ENCODE measurements at regions not wholly inside any gene's neighbourhood (a gene's known extent, or its start where the extent isn't known, plus 50 kb on each side); places are given as distances from the start of the nearest gene placed in this dataset.

GRCh38 chr12:13452955-13453570 is 256.5 kb downstream of the EMP1 start:
- Histone ChIP-seq H3K27ac (no peak overlapping the region), H3K27me3 (no peaks in the 10 kb centered on the region), H3K4me1 (no peaks in the 10 kb centered on the region), H3K9me3 (no peaks in the 10 kb centered on the region), H3K36me3 (no peaks in the 10 kb centered on the region), H3K4me3 (no peak overlapping the region)
- TF ChIP-seq EP300 (IDR thresholded peaks at IDR 0.05): no peak
- TF ChIP-seq POLR2A (IDR thresholded peaks at IDR 0.05): no peak
- no peak for TF ChIP-seq POLR2AphosphoS5 (IDR thresholded peaks at IDR 0.05)
- TF ChIP-seq, protein P1, sequence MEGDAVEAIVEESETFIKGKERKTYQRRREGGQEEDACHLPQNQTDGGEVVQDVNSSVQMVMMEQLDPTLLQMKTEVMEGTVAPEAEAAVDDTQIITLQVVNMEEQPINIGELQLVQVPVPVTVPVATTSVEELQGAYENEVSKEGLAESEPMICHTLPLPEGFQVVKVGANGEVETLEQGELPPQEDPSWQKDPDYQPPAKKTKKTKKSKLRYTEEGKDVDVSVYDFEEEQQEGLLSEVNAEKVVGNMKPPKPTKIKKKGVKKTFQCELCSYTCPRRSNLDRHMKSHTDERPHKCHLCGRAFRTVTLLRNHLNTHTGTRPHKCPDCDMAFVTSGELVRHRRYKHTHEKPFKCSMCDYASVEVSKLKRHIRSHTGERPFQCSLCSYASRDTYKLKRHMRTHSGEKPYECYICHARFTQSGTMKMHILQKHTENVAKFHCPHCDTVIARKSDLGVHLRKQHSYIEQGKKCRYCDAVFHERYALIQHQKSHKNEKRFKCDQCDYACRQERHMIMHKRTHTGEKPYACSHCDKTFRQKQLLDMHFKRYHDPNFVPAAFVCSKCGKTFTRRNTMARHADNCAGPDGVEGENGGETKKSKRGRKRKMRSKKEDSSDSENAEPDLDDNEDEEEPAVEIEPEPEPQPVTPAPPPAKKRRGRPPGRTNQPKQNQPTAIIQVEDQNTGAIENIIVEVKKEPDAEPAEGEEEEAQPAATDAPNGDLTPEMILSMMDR (IDR thresholded peaks at IDR 0.05): no peak
- 77% methylated on average over 4 of the region's 4 CpGs for WGBS
- DNase-seq (ENCODE audit: low spot score in 2 of 2): no peak

GRCh38 chr12:13451776-13452175 is 255.2 kb downstream of the EMP1 start:
- TF ChIP-seq, protein P1 (IDR thresholded peaks at IDR 0.05): no peak
- TF ChIP-seq POLR2AphosphoS5 (IDR thresholded peaks at IDR 0.05) (no peak), POLR2A (IDR thresholded peaks at IDR 0.05) (no peak), EP300 (IDR thresholded peaks at IDR 0.05) (no peak)
- WGBS: 73% methylated on average over 2 of the region's 2 CpGs

DNA sequence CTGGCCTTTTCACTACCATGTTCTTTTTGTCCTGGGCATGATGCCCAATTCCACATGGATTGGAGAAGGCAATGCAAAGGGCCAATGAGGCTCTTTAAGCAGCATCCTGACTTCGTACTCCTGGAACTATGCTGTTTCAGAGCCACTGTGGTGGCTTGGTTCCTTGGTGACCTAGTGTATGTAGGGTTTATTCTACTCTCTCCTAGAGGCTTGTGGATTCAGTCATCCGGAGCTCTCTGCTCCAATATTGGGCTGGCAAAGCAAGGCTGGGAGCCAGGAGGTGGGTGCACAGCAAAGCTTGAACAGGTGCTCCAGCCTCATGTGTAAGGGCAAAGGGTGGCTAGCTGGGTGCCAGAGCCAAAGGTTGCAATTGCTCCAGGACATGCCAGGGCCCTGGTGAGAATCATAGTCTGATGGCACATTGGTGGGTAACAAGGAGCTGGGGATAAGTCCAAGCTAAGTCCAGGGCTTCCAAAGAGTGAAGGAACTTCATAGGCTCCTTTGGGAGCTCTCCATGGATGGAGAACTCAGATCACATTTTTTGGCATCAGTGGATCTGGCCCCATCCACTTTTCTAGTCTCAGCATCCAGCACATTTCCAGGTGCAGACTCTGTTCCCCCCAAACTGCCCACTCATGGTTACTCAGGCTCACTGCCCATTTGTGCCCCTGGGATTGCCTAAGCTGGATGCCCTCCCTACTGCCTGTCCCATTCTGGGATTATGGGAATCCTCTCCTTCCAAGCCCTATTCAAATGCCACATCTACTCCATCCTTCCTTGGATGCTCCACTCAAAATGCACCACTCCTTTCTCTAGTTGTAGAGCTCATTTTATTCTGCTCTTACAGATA is 253.9 kb downstream of the EMP1 start:
- Histone ChIP-seq H3K36me3 (no peaks in the 10 kb centered on the region), H3K27ac (no peak overlapping the region), H3K4me1 (no peaks in the 10 kb centered on the region), H3K4me3 (no peak overlapping the region), H3K9me3 (no peaks in the 10 kb centered on the region), H3K27me3 (no peaks in the 10 kb centered on the region)
- WGBS: 96% methylated on average over 2 of the region's 2 CpGs
- no peak for DNase-seq (ENCODE audit: low spot score in 2 of 2)
- no peak for TF ChIP-seq POLR2A (IDR thresholded peaks at IDR 0.05)
- TF ChIP-seq, protein P1 (IDR thresholded peaks at IDR 0.05): no peak
- no peak for TF ChIP-seq EP300 (IDR thresholded peaks at IDR 0.05)
- TF ChIP-seq POLR2AphosphoS5 (IDR thresholded peaks at IDR 0.05): no peak

More at GRCh38 chr12:13451776-13452175, 255.2 kb downstream of the EMP1 start:
- no peaks in the 10 kb centered on the region for H3K9me3 ChIP-seq
- DNase-seq (ENCODE audit: low spot score in 2 of 2): no peak
- H3K36me3 ChIP-seq: no peaks in the 10 kb centered on the region
- no peaks in the 10 kb centered on the region for H3K4me1 ChIP-seq
- H3K4me3 ChIP-seq: no peak overlapping the region
- no peak overlapping the region for H3K27ac ChIP-seq
- H3K27me3 ChIP-seq: no peaks in the 10 kb centered on the region

- no peak overlapping the region for H3K27ac ChIP-seq
- DNase-seq (ENCODE audit: low spot score in 2 of 2): no peak
- no peaks in the 10 kb centered on the region for H3K9me3 ChIP-seq
- H3K27me3 ChIP-seq: no peaks in the 10 kb centered on the region
- H3K4me3 ChIP-seq: no peak overlapping the region
- no peaks in the 10 kb centered on the region for H3K36me3 ChIP-seq
- peaks cover 2% of the 10 kb centered on the region for H3K4me1 ChIP-seq
- TF ChIP-seq, protein P1 (IDR thresholded peaks at IDR 0.05): no peak
- TF ChIP-seq EP300 (IDR thresholded peaks at IDR 0.05) (no peak), POLR2AphosphoS5 (IDR thresholded peaks at IDR 0.05) (no peak), POLR2A (IDR thresholded peaks at IDR 0.05) (no peak)
- WGBS: 96% methylated on average over 4 of the region's 4 CpGs
These were observed 247.6 kb downstream of the EMP1 start for GRCh38 chr12:13444076-13444475.

- H3K4me1 ChIP-seq: peaks cover 2% of the 10 kb centered on the region
- TF ChIP-seq POLR2AphosphoS5 (IDR thresholded peaks at IDR 0.05) (no peak), POLR2A (IDR thresholded peaks at IDR 0.05) (no peak), EP300 (IDR thresholded peaks at IDR 0.05) (no peak)
- TF ChIP-seq, protein P1 (IDR thresholded peaks at IDR 0.05): no peak
- no peak overlapping the region for H3K4me3 ChIP-seq
- no peaks in the 10 kb centered on the region for H3K27me3 ChIP-seq
- H3K36me3 ChIP-seq: no peaks in the 10 kb centered on the region
- H3K27ac ChIP-seq: no peak overlapping the region
- H3K9me3 ChIP-seq: no peaks in the 10 kb centered on the region
- no peak for DNase-seq (ENCODE audit: low spot score in 2 of 2)
These were observed 247.0 kb downstream of the EMP1 start for GRCh38 chr12:13443498-13443897.
